SH-SY5Y (cell line): ENCODE measurements at regions not wholly inside any gene's neighbourhood (a gene's known extent, or its start where the extent isn't known, plus 50 kb on each side); places are given as distances from the start of the nearest gene placed in this dataset.

ENCODE experiments used
- GATA2 ChIP-seq: IDR thresholded peaks from 2 replicates; pipeline ENCODE4 v1.6.1; 2011; ENCODE audit warnings: mild to moderate bottlenecking, low read depth, low read length
- GATA3 ChIP-seq: IDR thresholded peaks from 2 replicates; pipeline ENCODE4 v1.6.1; 2011; ENCODE audit warnings: low read depth, mild to moderate bottlenecking, low read length, moderate library complexity

GRCh38 chr18:38868757-38869156, 1303.2 kb upstream of the CELF4 start:
- TF ChIP-seq GATA3, result peak; percentile 59; the same call in 1 of the 2 replicates
- TF ChIP-seq GATA2, result peak; percentile 48; the same call in 1 of the 2 replicates
